ENCODE measurements at regions not wholly inside any gene's neighbourhood (a gene's known extent, or its start where the extent isn't known, plus 50 kb on each side); places are given as distances from the start of the nearest gene placed in this dataset.

GRCh38 chr2:221210686-221211085 is 361.4 kb downstream of the EPHA4 start (continued):
- TF ChIP-seq, protein P1, sequence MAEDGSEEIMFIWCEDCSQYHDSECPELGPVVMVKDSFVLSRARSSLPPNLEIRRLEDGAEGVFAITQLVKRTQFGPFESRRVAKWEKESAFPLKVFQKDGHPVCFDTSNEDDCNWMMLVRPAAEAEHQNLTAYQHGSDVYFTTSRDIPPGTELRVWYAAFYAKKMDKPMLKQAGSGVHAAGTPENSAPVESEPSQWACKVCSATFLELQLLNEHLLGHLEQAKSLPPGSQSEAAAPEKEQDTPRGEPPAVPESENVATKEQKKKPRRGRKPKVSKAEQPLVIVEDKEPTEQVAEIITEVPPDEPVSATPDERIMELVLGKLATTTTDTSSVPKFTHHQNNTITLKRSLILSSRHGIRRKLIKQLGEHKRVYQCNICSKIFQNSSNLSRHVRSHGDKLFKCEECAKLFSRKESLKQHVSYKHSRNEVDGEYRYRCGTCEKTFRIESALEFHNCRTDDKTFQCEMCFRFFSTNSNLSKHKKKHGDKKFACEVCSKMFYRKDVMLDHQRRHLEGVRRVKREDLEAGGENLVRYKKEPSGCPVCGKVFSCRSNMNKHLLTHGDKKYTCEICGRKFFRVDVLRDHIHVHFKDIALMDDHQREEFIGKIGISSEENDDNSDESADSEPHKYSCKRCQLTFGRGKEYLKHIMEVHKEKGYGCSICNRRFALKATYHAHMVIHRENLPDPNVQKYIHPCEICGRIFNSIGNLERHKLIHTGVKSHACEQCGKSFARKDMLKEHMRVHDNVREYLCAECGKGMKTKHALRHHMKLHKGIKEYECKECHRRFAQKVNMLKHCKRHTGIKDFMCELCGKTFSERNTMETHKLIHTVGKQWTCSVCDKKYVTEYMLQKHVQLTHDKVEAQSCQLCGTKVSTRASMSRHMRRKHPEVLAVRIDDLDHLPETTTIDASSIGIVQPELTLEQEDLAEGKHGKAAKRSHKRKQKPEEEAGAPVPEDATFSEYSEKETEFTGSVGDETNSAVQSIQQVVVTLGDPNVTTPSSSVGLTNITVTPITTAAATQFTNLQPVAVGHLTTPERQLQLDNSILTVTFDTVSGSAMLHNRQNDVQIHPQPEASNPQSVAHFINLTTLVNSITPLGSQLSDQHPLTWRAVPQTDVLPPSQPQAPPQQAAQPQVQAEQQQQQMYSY (CRISPR knock-in tag; IDR thresholded peaks at IDR 0.05): no peak
- TF ChIP-seq, protein P2, sequence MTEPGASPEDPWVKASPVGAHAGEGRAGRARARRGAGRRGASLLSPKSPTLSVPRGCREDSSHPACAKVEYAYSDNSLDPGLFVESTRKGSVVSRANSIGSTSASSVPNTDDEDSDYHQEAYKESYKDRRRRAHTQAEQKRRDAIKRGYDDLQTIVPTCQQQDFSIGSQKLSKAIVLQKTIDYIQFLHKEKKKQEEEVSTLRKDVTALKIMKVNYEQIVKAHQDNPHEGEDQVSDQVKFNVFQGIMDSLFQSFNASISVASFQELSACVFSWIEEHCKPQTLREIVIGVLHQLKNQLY (CRISPR knock-in tag; IDR thresholded peaks at IDR 0.05): no peak

DNA sequence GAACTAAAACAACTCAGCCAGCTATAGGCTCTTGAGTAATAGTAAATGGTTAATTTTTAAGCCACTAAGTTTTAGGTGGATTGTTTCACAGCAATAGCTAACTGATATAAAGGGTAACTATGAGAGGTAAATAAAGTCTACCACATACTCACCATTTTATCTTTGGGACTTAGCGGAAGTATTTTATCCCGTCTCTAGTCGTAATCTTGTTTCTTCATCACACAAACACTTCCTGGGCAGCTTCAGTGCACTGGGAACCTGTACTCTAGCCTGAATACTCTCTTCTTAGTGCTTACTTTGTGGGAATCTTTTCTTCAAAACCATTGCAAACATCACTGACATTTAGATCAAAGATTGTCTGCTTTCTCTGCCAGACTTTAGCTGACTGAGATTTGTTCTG is 360.5 kb downstream of the EPHA4 start:
- no peaks in the 10 kb centered on the region for H3K36me3 Mint-ChIP-seq

More for the DNA sequence above, 360.5 kb downstream of the EPHA4 start:
- ChIA-PET CTCF (interaction anchor here (0.6 kb wide), 1 partner anchor 1524 kb away, joined by 3 read pairs; no protein-coding TSS in a partner anchor), POLR2A (no interaction called here)
- DNase-seq (ENCODE audit: low spot score) (no peak), ATAC-seq (no peak)
- TF ChIP-seq ZNF138 (CRISPR knock-in tag; conservative IDR thresholded peaks at IDR 0.05) (no peak), NR3C1 (CRISPR knock-in tag; conservative IDR thresholded peaks at IDR 0.05; ENCODE audit: low read depth) (no peak), ZNF396 (CRISPR knock-in tag; IDR thresholded peaks at IDR 0.05; ENCODE audit: borderline replicate concordance) (no peak), ATF2 (CRISPR knock-in tag; IDR thresholded peaks at IDR 0.05; ENCODE audit: borderline replicate concordance, low read depth) (no peak), GTF2I (CRISPR knock-in tag; conservative IDR thresholded peaks at IDR 0.05) (no peak), ZNF532 (CRISPR knock-in tag; IDR thresholded peaks at IDR 0.05; ENCODE audit: borderline replicate concordance) (no peak), PREB (CRISPR knock-in tag; IDR thresholded peaks at IDR 0.05; ENCODE audit: borderline replicate concordance) (no peak), SMAD3 (CRISPR knock-in tag; IDR thresholded peaks at IDR 0.05; ENCODE audit: borderline replicate concordance) (no peak), FOXJ3 (CRISPR knock-in tag; IDR thresholded peaks at IDR 0.05; ENCODE audit: borderline replicate concordance) (no peak), MXD4 (CRISPR knock-in tag; IDR thresholded peaks at IDR 0.05; ENCODE audit: borderline replicate concordance) (no peak), ZNF232 (CRISPR knock-in tag; IDR thresholded peaks at IDR 0.05) (no peak), IRF1 (CRISPR knock-in tag; IDR thresholded peaks at IDR 0.05) (no peak), JUN (CRISPR knock-in tag; IDR thresholded peaks at IDR 0.05) (no peak), NR1H2 (CRISPR knock-in tag; IDR thresholded peaks at IDR 0.05) (no peak), ATF1 (CRISPR knock-in tag; IDR thresholded peaks at IDR 0.05) (no peak)
- TF ChIP-seq, protein P3, sequence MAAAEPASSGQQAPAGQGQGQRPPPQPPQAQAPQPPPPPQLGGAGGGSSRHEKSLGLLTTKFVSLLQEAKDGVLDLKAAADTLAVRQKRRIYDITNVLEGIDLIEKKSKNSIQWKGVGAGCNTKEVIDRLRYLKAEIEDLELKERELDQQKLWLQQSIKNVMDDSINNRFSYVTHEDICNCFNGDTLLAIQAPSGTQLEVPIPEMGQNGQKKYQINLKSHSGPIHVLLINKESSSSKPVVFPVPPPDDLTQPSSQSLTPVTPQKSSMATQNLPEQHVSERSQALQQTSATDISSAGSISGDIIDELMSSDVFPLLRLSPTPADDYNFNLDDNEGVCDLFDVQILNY (CRISPR knock-in tag; IDR thresholded peaks at IDR 0.05): no peak
- TF ChIP-seq, protein P4, sequence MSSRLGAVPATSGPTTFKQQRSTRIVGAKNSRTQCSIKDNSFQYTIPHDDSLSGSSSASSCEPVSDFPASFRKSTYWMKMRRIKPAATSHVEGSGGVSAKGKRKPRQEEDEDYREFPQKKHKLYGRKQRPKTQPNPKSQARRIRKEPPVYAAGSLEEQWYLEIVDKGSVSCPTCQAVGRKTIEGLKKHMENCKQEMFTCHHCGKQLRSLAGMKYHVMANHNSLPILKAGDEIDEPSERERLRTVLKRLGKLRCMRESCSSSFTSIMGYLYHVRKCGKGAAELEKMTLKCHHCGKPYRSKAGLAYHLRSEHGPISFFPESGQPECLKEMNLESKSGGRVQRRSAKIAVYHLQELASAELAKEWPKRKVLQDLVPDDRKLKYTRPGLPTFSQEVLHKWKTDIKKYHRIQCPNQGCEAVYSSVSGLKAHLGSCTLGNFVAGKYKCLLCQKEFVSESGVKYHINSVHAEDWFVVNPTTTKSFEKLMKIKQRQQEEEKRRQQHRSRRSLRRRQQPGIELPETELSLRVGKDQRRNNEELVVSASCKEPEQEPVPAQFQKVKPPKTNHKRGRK (CRISPR knock-in tag; IDR thresholded peaks at IDR 0.05; ENCODE audit: borderline replicate concordance): no peak
- Mint-ChIP-seq H3K27me3 (ENCODE audit: low read depth) (no peaks in the 10 kb centered on the region), H3K9me3 (no peaks in the 10 kb centered on the region), H3K4me3 (no peak overlapping the region), H3K4me1 (peaks cover 11% of the 10 kb centered on the region), H3K27ac (no peak overlapping the region)

Data from WTC11 (cell line).